DOHH2 (cell line): ENCODE measurements at regions not wholly inside any gene's neighbourhood (a gene's known extent, or its start where the extent isn't known, plus 50 kb on each side); places are given as distances from the start of the nearest gene placed in this dataset.

ENCODE experiments used
- EZH2phosphoT487 ChIP-seq: fragments of 200-600 bp; sonication (generic); IDR thresholded peaks from 2 replicates; pipeline ENCODE4 v1.6.1; 2017; ENCODE audit warnings: borderline replicate concordance, mild to moderate bottlenecking, antibody characterized with exemption, low read length, moderate library complexity, mixed read lengths
- TF ChIP-seq, protein P1 (sequence below): fragments of 200-600 bp; sonication (generic); IDR thresholded peaks from one replicate; pipeline ENCODE4 v1.5.1; 2014; ENCODE audit warnings: antibody characterized with exemption, mild to moderate bottlenecking, low read depth, low read length; ENCODE audit not compliant: poor library complexity, severe bottlenecking

DNA sequence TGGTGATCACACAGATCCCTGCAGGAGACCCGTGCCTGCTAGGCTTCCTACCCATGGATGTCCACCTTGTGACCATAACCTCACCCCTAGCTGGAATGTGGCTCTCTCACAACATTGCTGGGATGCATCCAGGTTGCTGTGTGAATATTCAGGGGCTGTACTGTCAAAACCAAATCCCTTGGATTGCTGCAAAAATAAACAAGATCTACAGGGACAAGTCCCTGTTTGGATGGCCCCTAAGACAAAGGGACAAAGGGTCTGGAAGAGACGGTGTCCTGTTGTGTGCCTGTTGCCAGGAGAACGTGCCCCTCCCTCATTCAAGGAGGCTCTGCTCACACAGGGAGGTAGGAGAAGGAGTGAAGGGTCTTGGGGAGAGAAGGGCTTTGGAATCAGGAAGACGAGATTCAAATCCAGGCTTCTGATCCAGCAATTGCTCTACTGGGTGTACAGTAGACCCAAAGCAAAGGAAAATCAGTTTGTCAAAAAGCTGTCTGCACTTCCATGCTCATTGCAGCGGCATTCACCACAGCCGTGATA, 89.2 kb upstream of the WASF3 start:
- TF ChIP-seq, protein P1, sequence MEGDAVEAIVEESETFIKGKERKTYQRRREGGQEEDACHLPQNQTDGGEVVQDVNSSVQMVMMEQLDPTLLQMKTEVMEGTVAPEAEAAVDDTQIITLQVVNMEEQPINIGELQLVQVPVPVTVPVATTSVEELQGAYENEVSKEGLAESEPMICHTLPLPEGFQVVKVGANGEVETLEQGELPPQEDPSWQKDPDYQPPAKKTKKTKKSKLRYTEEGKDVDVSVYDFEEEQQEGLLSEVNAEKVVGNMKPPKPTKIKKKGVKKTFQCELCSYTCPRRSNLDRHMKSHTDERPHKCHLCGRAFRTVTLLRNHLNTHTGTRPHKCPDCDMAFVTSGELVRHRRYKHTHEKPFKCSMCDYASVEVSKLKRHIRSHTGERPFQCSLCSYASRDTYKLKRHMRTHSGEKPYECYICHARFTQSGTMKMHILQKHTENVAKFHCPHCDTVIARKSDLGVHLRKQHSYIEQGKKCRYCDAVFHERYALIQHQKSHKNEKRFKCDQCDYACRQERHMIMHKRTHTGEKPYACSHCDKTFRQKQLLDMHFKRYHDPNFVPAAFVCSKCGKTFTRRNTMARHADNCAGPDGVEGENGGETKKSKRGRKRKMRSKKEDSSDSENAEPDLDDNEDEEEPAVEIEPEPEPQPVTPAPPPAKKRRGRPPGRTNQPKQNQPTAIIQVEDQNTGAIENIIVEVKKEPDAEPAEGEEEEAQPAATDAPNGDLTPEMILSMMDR: no peak
- TF ChIP-seq EZH2phosphoT487: no peak
